VCaP (cell line): ENCODE measurements at regions not wholly inside any gene's neighbourhood (a gene's known extent, or its start where the extent isn't known, plus 50 kb on each side); places are given as distances from the start of the nearest gene placed in this dataset.

Experiments
- H3K27ac ChIP-seq: fragments of 450-650 bp; 2 replicates; pipeline ENCODE4 v1.5.1; 2017
- TF ChIP-seq, protein P1 (sequence below): fragments of 450-650 bp; conservative IDR thresholded peaks from 2 replicates; pipeline ENCODE4 v1.5.1; 2017; ENCODE audit warnings: mild to moderate bottlenecking, moderate library complexity

DNA sequence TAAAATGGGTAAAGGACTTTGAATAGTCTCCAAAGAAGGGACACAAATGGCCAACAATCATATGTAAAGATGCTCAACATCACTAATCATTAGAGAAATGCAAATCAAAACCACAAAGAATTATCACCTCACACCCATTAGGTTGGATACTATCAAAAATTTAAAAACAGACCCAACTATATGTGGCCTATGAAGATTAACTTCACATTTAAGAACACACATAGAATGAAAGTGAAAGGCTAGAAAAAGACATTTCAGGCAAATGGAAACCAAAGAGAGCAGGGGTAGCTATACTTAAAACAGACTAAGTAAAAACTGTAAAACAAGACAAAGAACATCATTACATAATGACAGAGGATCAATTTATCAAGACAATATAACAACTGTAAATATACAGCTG, 53.5 kb upstream of the ASPRV1 start:
- H3K27ac ChIP-seq: no peak overlapping the region
- TF ChIP-seq, protein P1, sequence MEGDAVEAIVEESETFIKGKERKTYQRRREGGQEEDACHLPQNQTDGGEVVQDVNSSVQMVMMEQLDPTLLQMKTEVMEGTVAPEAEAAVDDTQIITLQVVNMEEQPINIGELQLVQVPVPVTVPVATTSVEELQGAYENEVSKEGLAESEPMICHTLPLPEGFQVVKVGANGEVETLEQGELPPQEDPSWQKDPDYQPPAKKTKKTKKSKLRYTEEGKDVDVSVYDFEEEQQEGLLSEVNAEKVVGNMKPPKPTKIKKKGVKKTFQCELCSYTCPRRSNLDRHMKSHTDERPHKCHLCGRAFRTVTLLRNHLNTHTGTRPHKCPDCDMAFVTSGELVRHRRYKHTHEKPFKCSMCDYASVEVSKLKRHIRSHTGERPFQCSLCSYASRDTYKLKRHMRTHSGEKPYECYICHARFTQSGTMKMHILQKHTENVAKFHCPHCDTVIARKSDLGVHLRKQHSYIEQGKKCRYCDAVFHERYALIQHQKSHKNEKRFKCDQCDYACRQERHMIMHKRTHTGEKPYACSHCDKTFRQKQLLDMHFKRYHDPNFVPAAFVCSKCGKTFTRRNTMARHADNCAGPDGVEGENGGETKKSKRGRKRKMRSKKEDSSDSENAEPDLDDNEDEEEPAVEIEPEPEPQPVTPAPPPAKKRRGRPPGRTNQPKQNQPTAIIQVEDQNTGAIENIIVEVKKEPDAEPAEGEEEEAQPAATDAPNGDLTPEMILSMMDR: no peak

DNA sequence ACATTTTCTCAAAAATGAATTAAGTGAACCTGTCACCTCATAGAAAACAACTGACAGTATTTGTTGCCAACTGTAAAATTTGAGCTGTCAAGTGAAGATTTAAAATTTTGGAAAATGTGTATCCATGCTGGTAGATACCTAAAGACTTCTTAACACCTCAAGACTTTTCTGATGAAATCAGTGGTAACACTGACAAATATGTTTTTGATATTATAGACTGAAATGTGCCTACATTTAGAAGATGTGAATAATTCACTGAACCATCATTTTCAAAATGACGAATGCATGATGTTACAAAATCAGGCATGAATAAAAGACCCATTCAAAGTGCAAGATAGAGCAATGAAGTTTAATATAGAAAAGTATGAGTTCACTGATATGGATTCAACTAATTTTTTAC, 51.5 kb upstream of the ASPRV1 start:
- H3K27ac ChIP-seq: no peak overlapping the region
- TF ChIP-seq, protein P1: no peak

GRCh38 chr2:70011786-70012185, 50.4 kb upstream of the ASPRV1 start:
- TF ChIP-seq, protein P1: no peak
- H3K27ac ChIP-seq: no peak overlapping the region

GRCh38 chr2:70011335-70011734, 49.9 kb upstream of the ASPRV1 start:
- TF ChIP-seq, protein P1: no peak
- no peak overlapping the region for H3K27ac ChIP-seq
